SHP77 (cell line): ENCODE measurements at regions not wholly inside any gene's neighbourhood (a gene's known extent, or its start where the extent isn't known, plus 50 kb on each side); places are given as distances from the start of the nearest gene placed in this dataset.

ENCODE experiments used
- DNase-seq, 2 experiments: peaks; one replicate each; lab custom pipeline; 2025; lab: John Stamatoyannopoulos, UW

DNA sequence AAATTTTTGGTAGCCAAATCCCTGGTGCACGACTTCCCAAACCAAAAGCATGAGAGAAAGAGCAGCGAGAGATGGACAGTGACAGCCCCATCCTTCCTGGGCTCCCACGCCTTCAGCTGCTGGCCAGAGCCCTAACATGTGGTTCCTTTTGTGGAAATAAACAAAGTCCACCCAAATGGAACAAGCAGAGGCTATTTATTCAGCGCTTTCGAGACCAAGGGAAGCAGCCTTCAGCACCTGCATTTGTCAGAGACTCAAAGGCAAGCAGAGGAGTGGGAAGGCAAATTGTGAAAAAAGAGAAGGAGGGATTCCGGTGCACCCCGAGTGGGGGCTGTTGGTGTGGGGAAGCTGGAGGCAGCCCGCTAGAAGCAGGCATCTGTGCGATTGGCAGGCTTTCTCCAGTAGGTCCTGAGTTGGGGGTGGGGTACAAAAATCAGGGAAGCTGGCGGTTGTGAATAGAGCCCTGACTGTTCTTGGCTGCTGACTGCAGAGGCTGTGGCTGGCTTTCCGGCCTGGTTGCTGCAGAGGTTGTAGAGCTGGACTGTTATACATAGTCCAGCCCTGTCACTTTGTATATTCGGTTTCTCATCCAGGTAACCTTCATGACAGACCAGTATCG lies 427.2 kb downstream of the OCA2 start:
- DNase-seq = no peak

DNA sequence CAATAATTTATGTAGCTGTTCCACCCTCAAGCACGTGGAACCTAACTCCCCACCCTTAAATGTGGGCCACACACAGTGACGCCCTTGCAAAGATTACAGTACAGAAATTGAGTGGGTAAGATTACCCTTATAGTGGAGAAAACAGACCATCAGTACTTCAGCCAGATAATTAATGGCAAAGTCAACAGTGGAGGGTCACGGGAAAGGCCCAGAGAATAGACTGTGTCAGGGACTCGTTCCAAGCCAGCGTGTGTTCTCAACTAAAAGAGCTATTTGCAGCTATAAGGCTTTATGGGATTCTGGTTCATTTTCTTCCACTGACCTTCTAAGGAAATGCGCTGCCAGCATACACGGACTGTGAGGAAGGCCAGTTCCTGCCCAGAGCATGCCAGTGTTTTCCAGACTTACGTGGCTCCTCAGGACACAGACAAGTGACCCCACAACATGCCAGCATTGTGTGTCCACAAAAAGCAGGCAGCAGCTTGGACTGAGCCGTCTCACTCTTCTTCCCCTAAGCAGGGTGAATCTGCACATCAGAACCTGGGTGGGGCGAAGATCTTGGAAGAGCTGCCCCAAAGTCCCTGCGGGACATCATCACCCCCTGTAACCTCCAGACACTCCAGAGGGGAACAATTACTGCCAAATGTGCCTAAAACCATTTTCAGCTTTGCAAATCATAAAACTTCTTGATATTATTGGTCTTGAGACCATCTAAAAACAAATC lies 428.5 kb downstream of the OCA2 start:
- DNase-seq = peak; percentile 3 to 31

DNA sequence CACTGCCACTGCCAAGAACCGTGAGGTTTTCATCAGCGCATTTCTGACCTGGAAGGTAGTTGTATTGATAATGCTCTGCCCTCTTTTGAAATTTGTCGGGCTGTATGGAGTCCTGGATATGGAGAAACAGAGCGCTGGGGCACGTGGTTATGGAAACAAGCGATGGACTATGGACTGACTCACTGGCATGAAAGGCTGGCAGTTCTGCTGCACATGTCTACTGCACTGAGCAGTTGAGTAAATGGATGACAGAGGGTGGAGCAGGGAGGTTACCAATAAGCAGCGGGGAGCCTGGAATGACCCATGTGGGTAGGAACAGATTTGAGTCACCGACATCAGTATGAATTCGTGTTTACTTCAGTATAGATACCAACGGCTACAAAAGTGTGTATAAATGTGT lies 429.5 kb downstream of the OCA2 start:
- DNase-seq = no peak

DNA sequence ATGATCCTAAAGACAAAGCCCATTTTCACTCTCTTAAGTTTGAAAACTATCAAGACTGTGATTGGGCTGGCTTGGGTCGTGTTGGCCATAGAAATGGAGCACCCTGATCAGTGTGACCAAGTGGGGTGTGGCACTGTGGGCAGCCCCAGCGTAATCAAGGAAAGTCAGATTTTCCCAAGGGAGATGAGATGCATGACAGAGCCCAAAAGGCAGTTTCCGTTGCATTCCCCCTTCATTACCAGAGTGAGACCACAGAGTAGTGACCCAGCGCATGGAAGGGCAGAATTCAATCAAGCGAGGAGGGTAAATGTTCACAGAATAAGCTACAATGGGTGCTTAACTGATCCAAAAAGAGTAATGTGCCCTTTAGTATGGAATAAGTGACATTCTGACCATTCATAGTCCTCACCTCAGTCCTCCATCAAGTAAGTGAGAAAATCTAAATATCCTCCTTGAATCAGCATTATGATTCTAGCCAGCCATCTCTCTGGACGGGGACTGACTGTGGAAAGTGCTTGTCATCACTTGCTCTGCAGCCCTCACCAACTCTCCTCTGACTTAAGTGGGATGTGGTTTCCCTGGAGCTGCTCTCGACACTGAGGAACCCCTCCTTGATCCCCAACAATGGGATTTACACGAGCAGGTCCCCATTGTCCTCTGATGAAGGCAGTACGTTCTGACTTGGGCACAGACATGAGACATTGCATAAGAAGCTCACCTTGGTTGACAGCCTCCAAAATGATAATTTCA lies 430.5 kb downstream of the OCA2 start:
- DNase-seq = no peak

DNA sequence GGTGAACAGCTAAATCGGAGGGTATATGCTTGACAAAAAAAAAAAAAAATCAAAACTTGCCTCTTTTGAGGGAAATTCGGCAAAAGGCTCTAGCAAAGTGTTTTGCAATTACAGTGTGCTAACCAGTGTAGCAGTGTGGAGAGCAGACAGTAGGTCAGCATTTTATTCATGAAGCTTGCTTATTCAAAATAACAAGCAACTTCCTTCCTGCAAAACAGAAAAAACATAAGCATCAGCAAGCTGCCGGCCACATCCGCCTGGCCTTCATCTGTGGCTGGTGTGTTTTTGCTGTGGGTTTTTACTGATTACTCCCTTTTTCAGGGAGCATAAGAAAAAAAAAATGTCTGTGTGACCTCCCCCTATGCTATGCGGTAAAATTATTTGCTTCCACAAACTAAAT lies 434.1 kb downstream of the OCA2 start:
- DNase-seq = no peak

DNA sequence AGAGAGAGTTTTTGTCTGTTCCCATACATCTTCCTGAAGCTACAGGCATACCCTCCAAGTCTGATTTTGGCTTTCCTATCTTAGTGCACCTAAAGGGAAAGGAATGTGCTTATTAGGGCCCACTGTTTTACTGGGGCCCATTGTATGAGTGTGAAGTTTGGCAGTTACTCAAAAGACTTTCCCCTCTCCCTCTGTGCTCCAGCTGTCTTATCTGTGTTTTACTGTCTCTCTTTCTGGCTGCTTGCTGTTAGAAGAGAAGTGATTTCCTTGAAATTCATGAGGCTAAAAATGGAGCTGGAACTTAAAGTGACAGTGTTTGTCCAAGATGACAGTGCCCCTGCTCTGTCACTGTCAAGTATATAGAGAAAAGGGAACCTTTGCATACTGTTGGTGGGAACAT lies 436.2 kb downstream of the OCA2 start:
- no peak for DNase-seq

DNA sequence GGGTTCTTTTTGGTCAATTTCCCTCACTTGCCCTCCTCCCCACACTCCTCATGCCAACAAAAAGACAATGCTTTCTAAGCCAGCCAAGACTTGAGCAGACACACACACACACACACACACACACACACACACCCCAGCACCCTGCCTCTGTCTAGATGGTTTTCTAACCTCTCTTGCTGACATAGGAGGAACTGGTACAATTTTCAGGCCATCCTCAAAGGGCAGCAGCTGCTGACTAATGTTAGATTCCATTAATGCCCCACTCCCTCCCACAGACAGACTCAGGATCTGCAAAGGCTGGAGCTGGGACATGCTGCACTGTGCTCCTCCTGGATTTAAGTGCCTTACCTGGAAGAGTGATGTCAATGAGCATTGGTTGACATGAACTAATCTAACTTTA lies 438.4 kb downstream of the OCA2 start:
- DNase-seq = no peak

- DNase-seq = no peak
Measured at GRCh38 chr15:27656296-27656987, 442.7 kb downstream of the OCA2 start.

DNA sequence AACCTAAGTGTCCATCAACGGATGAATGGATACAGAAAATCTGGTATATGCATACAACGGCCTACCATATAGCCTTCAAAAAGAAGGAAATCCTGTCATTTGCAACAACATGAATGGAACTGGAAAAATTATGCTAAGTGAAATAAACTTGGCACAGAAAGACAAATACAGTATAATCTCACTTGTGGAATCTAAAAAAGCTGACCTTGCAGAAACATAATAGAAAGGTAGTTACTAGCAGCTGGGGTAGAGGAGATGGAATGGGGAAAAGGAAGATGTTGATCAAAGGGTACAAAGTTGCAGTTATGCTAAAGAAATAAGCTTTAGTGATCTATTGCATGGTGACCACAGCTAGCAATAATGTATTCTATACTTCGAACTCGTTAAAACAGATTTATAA lies 444.1 kb downstream of the OCA2 start:
- no peak for DNase-seq

DNA sequence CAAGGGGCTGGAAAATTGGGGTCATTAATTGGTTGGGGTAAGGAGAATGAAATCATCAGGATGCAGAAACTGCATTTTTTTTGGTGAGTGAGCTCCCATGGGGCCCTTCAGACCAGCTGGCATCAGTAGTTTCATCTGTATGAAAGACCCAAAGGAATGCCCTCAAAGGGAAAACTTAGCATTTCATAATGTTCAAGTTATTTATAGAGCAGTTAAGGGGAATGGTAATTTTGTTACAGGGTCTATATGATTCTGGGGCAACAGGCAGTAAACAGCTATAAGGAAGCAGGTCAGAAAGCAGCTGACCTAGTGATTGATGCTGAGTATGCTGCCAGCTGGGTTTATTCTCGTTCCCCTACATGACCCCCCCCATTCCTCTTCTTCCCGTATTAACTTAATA lies 448.9 kb downstream of the OCA2 start:
- no peak for DNase-seq

DNA sequence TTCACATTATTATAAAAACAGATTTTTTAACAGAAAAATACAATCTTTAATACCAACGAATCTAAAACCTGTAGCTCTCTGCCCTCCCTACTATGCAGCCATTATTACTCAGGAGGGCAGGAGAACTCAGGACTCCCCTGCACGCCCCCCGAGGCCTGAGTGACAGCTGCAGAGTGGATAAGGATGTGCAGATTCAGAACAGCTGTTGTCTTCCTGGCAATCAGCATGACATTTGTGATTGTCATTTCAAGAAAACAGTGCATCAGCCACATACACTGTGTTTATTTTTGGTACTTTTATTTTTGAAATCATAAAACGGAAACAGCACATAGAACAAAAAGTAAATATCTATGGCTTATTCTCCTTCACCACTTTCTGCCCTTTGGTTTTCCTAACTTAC lies 450.8 kb downstream of the OCA2 start:
- no peak for DNase-seq

GRCh38 chr15:27646531-27646930 lies 452.6 kb downstream of the OCA2 start:
- DNase-seq = no peak

GRCh38 chr15:27645672-27646071 lies 453.4 kb downstream of the OCA2 start:
- DNase-seq = no peak

GRCh38 chr15:27642981-27643380 lies 456.1 kb downstream of the OCA2 start:
- DNase-seq = no peak

DNA sequence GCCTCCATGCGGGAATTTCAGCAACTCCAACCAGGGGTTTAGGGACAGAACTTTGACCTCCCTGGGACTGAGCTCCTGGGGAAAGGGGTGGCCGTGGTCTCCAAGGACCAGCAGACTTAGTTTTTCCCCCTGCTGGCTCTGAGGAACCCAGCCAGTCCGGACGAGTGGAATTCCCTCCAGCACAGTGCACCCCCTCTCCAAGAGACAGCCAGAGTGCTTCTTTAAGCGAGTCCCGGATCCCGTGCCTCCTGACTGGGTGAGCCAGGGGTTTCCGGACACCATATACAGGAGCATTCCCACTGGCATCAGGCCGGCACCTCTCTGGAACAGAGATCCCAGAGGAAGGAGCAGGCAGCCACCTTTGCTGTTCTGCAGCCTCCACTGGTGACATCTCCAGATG lies 459.5 kb downstream of the OCA2 start:
- no peak for DNase-seq

DNA sequence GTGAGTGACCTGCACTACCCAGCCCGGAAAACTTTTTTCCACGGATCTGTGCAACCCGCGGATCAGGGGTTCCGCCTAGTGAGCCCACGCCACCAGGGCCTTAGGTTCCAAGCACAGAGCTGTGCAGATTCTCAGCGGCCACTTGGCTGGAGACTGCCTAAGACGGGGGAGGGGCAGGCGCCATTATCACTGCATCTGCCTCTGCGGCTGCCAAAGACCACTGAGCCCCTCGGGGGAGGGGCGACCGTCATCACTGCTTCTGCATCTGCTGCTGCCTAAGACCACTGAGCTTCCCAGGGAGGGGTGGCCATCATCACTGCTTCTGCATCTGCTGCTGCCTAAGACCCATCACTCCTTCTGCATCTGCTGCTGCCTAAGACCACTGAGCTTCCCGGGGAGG lies 460.2 kb downstream of the OCA2 start:
- DNase-seq = no peak

- DNase-seq = no peak
Measured at GRCh38 chr15:27635916-27636315, 463.2 kb downstream of the OCA2 start.

GRCh38 chr15:27628486-27628885 lies 470.6 kb downstream of the OCA2 start:
- no peak for DNase-seq

DNA sequence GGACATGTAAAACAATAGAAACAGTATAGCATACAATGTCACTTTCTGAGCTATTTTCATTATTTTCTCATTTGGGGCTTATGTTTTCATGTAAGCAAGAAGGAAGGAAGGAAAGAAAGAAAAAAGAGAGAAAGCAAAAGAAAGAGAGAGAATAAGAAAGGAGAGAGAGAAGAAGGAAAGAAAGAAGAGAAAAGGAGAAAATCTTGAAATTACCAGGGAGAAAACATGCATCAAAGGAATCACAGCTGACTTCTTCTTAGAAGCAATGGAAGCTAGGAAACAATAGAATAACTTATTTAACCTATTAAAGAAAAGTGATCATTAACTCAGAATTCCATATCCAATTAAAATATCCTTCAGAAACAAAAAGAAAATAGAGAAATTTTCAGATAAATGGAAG lies 471.5 kb downstream of the OCA2 start:
- no peak for DNase-seq

DNA sequence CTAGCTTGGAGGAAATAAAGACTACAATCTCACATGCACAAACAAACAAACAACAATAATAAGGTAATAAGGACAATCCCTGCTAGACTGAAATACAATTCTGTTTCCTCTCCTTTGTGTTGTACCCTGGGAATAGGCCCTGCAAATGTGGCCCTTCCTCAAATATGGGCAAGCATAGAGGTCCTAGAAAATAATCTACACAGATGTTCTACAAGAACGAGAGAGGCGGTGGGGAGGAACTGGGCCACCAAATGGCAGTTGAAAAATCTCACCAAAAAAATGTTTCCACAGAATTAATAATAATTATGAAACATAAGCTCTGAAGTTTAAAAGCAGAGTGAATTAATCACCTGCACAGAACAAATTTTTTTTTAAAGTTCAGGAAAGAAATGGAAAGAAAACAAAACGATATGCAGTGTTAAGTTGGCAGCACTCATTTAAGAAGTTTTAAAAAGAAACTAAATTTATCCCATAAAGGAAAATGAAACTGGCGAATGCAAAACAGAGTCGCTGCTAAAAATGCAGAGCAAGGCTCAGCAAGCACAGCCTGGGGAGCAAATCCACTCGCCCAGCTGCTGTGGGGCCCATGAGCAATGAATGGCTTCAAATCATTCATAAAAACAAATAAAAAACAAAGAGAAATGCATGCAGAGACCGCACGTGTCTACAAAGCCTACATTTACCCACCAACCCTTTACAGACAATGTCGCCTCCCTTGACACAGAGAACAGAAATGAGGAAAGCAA lies 475.4 kb downstream of the OCA2 start:
- no peak for DNase-seq

DNA sequence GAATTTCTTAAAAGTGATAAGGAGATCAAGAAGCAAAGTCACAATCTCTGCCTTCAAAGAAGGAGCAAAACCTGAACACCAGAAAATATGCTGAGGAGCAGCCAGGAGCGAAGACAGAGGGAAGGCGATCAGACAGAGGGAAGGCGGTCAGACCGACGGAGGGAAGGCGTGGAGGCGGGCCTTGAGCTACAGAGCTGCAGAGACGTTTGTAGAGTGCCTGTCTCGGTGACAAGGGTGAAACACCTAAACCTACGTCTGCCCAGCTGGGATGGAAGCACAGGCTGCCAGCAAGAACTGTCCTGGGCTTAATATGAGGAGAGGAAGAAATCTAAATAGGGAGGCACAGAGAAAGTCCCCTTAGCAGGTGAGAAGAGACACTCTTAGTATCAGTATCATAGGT lies 476.0 kb downstream of the OCA2 start:
- no peak for DNase-seq

- DNase-seq = no peak
Measured at GRCh38 chr15:27622371-27622770, 476.7 kb downstream of the OCA2 start.
